ENCODE measurements at regions not wholly inside any gene's neighbourhood (a gene's known extent, or its start where the extent isn't known, plus 50 kb on each side); places are given as distances from the start of the nearest gene placed in this dataset.
A peak's percentile ranks its signal among the peaks of the same experiment; 100 is the strongest.
"Not testable (repeated sequence)": the region's sequence is repeated elsewhere in the genome, so short reads cannot be mapped to it uniquely, and the experiment has no call there.

DNA sequence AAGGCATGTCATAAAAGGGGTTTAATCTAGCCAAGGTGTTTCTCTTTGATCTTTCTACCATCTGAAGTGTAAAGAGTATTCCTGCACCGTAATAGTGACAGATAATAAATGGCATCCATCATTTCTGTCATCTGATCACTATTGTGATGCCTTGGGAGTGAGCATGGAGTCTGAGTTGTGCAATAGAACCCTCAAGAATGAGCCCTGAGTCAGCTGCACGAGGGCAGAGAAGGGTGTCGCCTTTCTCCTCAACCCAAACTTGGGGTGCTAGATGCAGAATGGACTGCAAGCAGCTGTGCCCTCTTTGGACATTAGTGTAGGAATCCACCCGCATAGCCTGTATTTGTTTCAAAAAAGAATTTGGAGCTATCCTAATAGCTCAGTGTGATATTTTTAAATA is 115.2 kb downstream of the ZNF37A start:
- no peak for DNase-seq

DNA sequence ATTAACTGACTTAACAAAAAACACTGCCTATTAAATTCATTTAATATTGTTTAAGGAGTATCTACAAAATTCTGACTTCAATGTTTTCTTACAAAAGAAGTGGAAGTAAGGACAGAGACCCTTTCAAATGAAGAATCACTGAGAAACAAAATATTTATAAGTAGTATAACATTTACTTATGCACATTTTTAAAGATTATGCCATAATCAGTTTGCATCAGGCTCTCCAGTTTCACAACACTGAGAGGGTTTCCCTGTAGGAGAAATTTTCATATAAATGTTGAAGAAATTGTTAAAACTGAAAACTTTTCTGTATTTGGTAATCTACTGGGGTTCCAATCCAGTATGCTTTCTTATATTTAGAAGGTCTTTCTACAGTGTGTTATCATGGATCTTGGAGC is 115.6 kb downstream of the ZNF37A start:
- DNase-seq = not testable (repeated sequence)

DNA sequence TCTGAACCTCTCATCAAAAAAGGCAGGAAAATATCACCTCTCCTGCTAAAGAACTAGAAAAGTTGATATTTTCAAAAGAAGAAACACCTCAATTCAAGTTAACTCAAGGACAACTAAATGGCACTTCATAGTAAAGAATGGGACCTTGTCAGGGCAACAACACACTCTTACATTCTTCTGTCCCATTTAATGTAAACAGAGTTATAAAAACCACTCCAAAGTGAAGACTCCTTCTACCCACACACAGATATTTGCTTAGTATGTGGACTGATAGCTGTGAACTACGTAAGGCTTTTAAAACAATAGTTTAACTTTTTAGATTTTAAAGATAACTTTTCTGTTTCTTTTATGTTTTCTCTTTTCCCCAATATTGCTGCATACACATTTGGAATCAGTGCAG is 118.3 kb downstream of the ZNF37A start:
- no peak for DNase-seq

DNA sequence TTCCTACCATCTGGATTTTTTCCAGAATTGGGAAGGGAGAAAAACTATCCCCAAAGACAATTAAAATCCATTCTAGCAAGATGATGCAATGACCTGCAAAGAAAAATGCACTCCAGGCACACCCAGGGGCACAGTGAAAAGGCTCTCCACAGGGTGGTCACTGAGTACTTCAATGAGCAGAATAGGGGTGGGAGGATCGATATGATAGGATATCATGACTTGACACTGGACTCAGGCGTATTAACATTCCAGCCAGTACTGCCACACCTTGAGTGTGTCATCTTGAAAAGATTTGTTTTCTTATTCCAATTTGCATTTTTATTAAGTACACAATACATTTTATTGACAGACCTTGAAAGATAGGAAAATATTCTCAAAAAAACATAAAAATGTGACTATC is 132.2 kb downstream of the ZNF37A start:
- DNase-seq = no peak

DNA sequence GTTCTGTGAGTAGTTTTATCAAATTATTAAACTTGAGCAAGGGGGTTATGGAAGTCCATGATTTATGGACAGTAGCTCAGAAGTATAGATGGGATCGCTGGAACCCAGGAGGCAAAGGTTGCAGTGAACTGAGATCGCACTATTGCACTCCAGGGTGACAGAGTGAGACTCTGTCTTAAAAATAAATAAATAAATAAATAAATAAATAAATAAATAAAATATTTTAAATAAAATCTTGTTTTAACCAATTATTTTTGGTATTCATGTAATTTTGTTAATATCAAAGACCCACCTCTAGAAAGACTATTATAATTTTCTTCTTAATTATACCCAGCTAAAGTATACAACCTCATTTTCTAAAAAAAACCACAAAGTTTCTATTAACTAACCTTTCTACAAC is 134.3 kb downstream of the ZNF37A start:
- DNase-seq = no peak

DNA sequence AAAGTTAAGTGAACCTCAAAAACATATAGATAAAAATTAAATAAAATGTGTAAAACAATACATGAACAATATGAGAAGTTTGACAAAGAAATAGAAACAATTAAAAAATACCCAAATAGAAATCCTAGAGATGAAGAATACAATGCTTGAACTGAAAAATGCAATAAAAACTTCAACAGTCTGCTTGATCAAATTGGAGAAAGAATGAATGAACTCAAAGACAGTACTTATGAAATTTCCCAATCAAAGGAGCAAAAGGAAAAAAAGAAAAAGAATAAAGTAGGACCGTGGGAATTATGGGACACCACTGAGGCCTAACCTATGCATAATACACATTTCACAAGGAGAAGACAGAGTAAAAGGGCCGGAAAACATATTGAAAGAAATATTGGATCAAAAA is 144.3 kb downstream of the ZNF37A start:
- DNase-seq = not testable (repeated sequence)

DNA sequence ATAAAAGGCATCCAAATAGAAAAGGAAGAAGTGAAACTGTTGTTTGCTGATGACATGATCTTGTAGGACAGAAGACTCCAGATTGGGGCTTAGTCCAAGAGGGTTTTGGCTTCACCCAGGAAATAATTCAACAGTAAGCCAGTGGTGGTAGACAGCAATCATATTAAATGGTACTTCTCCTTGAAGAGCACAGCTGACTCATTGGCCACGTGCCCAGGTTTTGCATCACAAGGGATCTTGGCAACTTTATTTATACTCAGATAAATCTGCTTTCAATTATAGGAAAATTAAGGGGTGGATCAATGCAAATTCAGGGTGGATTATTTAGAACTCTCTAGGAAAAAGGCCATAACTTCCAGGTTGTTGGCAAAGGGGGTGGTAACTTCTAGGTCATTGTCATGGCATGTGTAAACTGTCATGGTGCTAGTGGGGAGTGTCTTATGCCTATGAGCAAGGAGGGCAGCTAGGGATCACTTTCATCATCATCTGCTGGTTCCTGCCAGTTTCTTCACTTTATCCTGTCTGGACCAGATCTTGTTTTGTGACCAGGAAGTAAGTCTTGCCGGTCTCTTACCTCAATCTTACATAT is 148.0 kb downstream of the ZNF37A start:
- not testable (repeated sequence) for DNase-seq

DNA sequence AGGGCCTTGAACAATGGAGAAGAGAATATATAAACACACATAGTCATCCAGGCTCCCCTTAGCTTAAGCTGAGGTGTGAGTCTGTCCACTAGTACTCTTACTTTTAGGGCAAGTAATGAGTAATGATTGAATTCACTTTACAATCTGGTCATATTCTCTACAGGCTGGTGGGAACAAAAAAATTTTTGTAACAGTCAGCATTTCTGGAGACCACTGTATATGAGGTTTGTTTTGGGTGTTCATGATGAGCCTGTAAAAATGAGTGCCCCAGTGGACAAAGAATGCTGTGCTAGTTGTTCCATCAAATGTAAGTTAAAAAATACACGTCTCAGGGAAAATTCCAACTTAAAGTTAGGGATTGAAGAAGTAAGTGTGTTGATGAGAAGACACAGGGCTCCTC is 154.0 kb downstream of the ZNF37A start:
- DNase-seq = not testable (repeated sequence)

DNA sequence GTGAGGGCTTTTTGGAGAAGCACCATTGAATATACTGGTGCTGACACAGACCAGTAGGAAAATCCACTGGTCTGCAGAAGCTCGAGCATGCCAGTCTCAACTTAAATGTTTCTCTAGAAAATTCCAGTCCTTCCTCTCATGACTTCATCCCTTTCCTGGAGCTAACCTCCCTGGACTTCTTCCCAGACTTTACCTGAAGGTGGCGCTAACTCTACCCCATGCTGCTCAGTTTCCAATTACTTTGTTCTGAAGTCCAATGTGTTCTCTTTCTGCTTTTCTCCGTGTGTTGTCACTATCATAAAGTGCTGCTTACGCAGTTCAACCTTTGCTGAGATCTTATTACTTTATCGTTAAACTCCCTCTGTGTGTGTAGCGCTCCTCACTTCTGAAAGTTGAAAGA is 158.4 kb downstream of the ZNF37A start:
- not testable (repeated sequence) for DNase-seq

DNA sequence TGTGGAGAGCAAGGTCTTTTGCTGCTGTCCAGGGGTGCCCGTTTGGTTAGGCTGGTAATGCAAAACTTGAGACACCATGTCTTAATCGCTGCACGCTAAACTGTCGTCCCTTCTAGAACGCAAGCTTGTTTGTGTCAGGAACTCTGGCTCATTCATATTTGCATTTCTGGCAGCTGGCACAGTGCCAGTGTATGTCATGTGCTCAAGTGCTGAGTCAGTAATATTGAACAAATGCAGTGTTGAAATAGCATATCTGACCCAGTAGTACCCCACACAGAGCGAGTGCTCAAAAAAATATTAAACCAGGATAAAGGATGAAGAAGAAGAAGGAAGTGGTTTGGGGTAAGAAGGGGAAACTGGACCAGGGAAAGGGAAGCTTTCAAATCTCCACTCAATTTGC is 173.4 kb downstream of the ZNF37A start:
- not testable (repeated sequence) for DNase-seq

DNA sequence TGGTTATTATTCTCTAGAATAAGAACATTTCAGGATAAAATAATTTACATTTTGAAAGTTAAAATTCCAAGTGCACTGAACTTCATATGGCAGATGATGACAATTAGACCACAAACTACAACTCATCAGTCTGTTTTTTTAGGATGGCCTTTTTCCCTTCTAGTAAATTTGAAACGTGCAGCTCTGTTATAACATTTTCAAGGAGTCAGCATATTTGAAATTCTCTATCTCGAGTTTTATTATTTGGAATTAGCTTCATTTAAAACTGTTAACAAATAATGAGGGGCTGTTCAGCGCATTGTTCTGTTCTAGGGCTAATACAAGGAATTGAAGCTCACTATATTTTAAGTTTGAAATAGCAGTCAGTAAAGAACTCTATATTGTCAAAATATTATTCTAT is 176.9 kb downstream of the ZNF37A start:
- DNase-seq = not testable (repeated sequence)

DNA sequence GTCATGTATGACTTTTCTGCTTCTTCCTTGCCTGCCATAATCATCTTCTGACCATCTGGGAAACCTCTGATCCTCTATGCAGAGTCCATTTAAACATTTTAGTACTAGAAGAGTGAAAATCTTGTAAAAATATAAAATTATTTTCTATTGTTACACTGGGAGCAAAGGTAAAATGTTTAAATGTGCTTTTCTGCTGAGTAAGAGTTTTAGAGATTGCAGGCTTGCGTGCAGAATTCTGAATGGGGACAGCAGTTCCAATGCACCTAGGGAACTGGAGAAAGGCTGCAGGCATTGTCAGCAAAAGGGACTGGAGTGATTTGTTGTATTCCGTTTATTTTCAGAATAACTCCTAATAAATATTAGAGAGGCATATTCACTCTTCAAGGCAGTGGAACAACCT is 180.7 kb downstream of the ZNF37A start:
- DNase-seq = not testable (repeated sequence)

DNA sequence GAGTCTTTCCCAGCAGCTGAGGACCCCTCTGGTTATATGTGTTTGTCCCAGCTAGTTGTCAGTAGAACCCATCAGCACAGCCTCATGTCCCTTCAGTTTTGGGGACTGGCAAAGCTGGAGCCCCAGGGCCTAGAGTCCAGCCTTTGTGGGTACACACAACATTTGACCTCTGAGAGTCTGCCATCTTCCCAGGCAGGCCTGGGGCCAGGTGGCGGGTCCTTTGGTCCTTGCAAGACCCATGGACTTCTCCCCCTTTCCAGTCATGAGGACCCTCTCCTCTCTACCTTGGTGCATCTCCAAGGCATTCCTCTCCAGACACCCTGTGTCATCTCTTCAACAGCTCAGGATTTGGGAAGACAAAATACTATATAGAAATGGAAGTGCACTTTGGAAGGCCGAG is 198.4 kb downstream of the ZNF37A start:
- not testable (repeated sequence) for DNase-seq

DNA sequence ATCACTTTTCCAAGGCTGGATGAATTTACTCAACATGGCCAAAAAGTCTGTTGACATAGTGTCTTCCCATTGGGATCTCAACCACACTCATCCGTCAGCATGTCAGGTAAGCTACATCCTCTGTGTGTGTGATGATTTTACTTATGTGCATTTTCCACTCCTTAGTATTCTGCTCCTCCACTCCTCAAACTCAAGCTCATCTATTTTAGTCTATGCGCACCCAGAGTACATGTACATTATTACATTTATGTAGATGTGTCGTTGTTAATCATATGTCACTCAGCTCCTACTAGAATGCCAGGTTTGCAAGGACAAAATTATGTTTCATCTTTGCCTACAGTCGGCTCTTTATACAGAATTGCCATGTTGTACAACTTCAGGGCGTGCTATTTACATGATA is 216.0 kb downstream of the ZNF37A start:
- DNase-seq = not testable (repeated sequence)

DNA sequence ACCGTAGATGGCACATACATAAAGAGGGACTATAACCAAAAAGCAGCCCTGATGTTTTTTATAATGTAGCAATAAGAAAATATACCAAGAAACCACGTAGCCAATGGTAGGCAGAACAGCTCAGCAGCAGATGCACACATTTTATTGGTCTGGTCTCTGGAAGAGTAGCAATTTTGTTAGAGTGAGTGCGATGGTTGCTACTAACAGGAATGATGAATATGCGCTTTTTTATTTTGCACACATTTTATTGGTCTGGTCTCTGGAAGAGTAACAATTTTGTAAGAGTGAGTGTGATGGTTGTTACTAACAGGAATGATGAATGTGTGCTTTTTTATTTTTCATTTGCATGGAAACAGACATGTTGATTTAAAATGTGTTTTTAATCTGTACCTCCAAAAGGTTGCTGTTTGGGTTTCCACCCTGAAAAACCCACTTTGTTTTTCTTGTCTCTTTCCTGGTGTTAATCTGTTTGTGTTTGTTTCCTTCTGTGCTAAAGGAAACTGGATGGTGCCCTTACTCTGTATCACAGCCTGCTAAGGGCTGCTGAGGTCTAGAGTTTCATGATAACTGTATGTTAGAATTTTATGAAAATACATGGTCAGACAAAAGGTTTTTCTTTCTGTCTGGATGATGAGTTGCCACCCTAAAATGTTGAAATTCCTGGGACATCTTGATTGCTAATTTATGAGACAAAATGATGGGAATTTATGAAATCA is 221.1 kb downstream of the ZNF37A start:
- not testable (repeated sequence) for DNase-seq

DNA sequence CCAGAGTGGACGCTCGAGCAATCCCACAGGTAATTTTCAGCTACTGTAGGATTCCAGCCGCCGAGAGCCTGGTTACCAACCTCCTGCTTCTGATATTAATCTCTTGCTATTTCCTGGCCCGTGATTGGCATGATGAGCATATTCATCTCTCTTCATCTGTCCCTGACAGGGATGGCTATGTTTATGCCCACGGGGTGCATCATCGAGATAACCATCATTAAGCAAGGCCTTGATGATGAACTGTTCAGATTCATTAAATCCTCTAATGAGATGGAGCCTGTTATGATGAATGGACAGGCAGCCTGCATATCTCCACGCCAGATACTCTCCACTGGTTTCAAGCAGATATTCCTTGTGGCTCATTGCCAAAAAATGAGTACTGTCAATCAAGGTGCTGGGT is 227.3 kb downstream of the ZNF37A start:
- not testable (repeated sequence) for DNase-seq

DNA sequence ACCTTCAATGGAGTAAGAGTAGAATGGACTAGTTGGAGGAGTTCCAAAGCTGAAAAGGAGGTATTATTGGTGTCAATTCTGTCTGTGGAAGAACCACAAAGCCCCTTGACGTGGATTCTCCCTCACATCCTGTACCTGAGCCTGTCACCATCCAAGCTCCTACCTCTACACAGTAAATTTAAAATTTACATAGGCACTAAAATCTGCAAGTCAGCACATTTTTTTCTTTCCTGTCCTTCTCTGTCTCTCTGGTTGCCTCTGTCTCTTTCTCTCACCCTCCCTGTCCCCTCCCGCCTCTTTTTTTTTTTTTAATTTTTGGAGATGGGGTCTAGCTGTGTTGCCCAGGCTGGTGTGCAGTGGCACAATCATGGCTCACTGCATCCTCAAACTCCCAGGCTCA is 236.2 kb downstream of the ZNF37A start:
- not testable (repeated sequence) for DNase-seq

DNA sequence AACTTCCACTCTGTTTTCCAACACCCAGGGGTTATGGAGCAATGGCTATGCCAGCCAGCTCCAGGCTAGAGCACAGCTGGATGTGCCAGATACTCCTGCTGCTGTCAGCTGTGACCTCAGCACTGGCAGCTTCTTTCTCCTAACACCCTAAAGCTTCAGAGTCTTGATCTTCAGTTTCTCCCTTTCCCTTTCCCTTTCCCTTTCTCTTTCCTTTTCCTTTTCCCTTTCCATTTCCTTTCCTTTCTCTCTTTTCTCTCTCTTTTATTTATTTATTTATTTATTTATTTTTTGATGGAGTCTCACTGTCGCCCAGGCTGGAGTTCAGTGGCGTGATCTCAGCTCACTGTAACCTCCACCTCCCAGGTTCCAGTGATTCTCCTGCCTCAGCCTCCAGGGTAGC is 237.0 kb downstream of the ZNF37A start:
- DNase-seq = not testable (repeated sequence)

DNA sequence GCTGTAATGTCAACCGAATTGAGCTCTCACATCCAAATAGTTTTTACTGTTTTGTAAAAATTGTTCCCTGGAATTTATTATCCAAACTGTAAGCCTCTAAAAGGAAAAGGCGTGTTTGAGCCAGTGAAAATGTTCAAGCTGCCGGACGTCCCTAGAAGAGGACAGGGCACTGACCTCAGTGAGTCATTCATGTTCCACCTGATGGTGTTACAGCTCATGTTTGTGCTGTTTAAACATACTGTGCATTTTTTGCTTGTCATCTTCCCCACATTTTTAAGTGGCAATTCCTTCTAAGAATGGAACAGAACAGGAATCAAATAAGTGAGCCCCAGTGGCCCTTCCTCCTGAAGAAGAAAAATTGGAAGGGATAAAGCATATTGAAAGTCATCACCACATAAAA is 239.6 kb downstream of the ZNF37A start:
- DNase-seq = not testable (repeated sequence)

DNA sequence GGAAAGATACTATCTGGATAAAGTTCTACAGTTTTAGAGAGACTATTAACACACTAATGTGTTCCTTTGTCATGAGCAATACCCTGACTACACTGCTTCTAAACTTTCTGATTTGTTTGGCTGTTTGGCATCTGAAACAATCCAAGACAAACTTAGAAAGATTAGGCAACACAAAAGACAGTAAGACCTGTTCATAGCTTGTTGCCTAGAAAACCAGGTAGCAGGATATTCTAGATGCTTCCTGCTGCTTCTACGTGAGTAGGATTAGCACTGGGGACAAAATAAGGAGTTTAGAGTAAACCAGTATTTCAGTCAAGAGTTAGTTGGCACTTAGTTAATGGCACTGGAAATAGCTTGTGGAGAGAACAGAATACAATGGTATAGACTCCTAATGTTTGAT is 256.5 kb downstream of the ZNF37A start:
- DNase-seq = not testable (repeated sequence)

DNA sequence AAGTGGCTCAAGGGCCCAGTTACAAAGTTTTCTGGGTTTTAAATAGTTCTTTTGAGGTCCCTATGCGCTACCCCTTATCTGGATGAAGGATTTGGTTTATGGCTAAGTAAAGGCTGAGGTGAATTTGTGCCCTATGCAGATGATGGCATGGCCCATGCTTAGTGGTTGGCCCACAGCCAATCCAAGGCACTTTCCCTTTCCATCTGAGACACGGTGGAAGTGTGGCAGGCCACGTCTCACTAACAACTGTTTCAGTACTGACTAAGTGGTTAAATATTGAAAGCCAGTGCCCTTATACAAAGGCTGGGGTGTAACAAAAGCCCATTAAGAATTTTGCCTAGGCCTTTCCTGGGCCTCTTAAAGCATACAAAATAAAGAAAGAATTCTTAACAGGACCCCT is 260.3 kb downstream of the ZNF37A start:
- DNase-seq = not testable (repeated sequence)

DNA sequence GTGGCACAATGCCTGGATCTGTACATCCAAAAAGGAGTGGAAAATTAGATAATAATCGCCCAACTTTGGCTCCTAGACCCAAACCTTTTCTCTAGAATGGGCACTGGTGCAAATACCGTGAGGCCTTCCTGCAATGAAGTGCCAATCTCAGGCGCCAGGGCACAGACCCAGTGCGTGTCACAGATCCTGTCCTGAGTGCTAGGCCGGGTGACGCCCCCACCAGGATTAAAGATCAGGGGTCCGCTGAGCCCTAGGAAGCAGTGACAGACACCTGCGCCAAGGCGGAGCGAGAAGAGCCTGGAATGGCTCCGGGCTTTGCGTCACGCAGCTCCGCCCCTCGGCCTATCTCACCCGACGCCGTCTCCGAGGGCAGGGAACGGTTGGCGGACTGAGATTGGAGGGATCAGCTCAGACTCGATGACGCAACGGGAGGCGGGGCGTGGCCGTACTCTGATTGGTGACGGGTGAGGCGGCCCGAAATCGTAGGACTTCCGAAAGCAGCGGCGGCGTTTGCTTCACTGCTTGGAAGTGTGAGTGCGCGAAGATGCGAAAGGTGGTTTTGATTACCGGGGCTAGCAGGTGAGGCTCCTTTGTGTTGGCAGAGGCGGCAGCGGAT is 261.9 kb downstream of the ZNF37A start:
- DNase-seq = peak; percentile 7

DNA sequence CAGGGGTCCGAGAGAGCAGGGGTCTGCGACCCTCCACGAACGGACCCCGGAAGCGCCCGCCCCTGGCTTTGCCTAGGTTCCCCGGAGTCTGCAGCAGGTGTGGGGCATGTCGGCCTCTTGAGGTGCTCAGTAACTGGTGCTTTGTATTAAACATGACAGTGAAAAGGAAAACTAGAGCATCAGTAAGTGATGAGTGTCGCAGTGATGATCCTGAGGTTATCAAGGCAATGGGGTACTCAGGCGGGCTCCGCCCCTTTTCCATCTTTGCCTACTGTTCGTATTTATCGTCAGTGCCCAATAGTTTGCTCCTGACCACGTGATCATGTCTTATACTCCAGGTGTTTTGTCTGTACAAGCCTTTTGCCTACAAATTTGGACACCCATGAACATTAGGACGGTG is 262.4 kb downstream of the ZNF37A start:
- not testable (repeated sequence) for DNase-seq

DNA sequence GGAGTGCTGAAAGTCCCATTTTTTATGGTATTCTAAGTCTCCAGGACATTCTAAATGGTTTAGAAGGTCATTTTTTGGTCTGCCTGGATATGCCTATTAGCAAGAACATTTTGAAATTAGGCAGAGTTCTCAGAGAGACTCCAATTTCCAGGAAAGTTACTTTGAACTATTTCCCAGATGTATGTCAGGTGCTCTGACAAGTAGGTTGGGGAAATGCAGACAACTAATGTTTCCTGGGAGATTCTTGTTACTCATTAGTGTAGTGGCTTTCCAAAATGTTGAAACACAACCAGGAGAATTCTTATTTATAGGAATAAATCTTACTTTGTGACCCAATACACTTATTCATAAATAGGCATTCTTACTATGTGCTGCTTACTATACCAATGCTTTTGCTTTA is 268.4 kb downstream of the ZNF37A start:
- not testable (repeated sequence) for DNase-seq
